Psoas muscle (tissue), 7 donors: ENCODE measurements at regions not wholly inside any gene's neighbourhood (a gene's known extent, or its start where the extent isn't known, plus 50 kb on each side); places are given as distances from the start of the nearest gene placed in this dataset.

Experiments
- ATAC-seq, 4 donors: fragments of 200-7000 bp; cut with Tn5 transposase; one replicate each; pipeline ENCODE4 v1.9.1; 2020; ENCODE audit warnings: moderate library complexity in 3 of 4, mild to moderate bottlenecking in 2 of 4
- DNase-seq, 2 donors: peaks; one replicate each; pipeline ENCODE4 v3.0.0-alpha.2; 2020
- H3K27ac ChIP-seq: fragments of 200-600 bp; one replicate; pipeline ENCODE4 v1.8.0; 2022
- H3K27me3 ChIP-seq, 3 donors: fragments of 200-600 bp in 1 of 3; one replicate each; pipeline versions ENCODE4 v1.6.1 to v1.8.0; 2013 to 2022; ENCODE audit warnings: low read length in 2 of 3, mild to moderate bottlenecking in 2 of 3, moderate library complexity in 1 of 3; ENCODE audit not compliant: insufficient read depth in 3 of 3
- H3K36me3 ChIP-seq, 2 donors: fragments of 200-600 bp in 1 of 2; one replicate each; pipeline versions ENCODE4 v1.6.1 to v1.8.0; 2013 to 2022; ENCODE audit warnings: low read depth in 1 of 2, mild to moderate bottlenecking in 1 of 2, moderate library complexity in 1 of 2; ENCODE audit not compliant: insufficient read depth in 1 of 2
- H3K4me1 ChIP-seq: fragments of 200-600 bp; one replicate; pipeline ENCODE4 v1.8.0; 2022
- H3K4me3 ChIP-seq: fragments of 200-600 bp; one replicate; pipeline ENCODE4 v1.8.0; 2022; ENCODE audit warnings: mild to moderate bottlenecking
- H3K9me3 ChIP-seq: fragments of 200-600 bp; one replicate; pipeline ENCODE4 v1.8.0; 2022
- WGBS, 3 donors: extraction: QIAGEN DNeasy Blood & Tissue Kit; methylation state at CpG; one replicate each; pipeline versions ENCODE4 v1.1.6 to v1.1.7; 2013; 5-methylcytosine and 5-hydroxymethylcytosine counted together
- intact Hi-C, 2 donors: fragments of 100-400 bp; cut with DNase I; formaldehyde crosslinking; loops; one replicate each; pipeline versions ENCODE4 v1.11.0 to v1.14.2; 2022
- TF ChIP-seq, protein P1 (sequence below): fragments of 200-600 bp; IDR thresholded peaks from one replicate; pipeline ENCODE4 v1.8.0; 2022; ENCODE audit warnings: antibody characterized with exemption
- donor health status: healthy with polysubstance abuse.
- donor health status: DM: no; HTN: no; CAD: no; lungs with moderate emphysema.
- donor health status: Bipolar disorder and iron deficiency.
- donor health status: healthy.
- donor health status: DM: yes; HTN: yes; CAD: no.
- donor health status: DM: no; HTN: no; CAD: no.
- donor health status: DM: yes; HTN: yes; CAD: no.

DNA sequence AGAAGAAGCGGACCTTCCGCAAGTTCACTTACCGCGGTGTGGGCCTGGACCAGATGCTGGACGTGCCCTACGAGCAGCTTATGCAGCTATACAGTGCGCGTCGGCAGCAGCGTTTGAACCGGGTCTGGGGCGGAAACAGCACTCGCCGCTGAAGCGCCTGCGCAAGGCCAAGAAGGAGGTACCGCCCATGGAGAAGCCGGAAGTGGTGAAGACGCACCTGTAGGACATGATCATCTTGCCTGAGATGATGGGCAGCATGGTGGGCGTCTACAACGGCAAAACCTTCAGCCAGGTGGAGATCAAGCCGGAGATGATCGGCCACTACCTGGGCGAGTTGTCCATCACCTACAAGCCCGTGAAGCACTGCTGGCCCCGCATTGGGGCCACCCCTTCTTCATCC, 390.4 kb upstream of the MEIS2 start:
- H3K4me1 ChIP-seq = no peaks in the 10 kb centered on the region
- DNase-seq = peak in 1 of 2 donors; percentile 38
- 96 to 97% (median 96%) methylated on average over 26 of the region's 26 CpGs for WGBS, 3 donors
- no peaks in the 10 kb centered on the region for H3K9me3 ChIP-seq
- H3K27me3 ChIP-seq = no peaks in the 10 kb centered on the region
- TF ChIP-seq, protein P1, sequence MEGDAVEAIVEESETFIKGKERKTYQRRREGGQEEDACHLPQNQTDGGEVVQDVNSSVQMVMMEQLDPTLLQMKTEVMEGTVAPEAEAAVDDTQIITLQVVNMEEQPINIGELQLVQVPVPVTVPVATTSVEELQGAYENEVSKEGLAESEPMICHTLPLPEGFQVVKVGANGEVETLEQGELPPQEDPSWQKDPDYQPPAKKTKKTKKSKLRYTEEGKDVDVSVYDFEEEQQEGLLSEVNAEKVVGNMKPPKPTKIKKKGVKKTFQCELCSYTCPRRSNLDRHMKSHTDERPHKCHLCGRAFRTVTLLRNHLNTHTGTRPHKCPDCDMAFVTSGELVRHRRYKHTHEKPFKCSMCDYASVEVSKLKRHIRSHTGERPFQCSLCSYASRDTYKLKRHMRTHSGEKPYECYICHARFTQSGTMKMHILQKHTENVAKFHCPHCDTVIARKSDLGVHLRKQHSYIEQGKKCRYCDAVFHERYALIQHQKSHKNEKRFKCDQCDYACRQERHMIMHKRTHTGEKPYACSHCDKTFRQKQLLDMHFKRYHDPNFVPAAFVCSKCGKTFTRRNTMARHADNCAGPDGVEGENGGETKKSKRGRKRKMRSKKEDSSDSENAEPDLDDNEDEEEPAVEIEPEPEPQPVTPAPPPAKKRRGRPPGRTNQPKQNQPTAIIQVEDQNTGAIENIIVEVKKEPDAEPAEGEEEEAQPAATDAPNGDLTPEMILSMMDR = no peak
- no peak overlapping the region for H3K4me3 ChIP-seq
- no peak overlapping the region for H3K27ac ChIP-seq
- ATAC-seq = no peak
- no peaks in the 10 kb centered on the region for H3K36me3 ChIP-seq
- intact Hi-C loops = no loop called here

DNA sequence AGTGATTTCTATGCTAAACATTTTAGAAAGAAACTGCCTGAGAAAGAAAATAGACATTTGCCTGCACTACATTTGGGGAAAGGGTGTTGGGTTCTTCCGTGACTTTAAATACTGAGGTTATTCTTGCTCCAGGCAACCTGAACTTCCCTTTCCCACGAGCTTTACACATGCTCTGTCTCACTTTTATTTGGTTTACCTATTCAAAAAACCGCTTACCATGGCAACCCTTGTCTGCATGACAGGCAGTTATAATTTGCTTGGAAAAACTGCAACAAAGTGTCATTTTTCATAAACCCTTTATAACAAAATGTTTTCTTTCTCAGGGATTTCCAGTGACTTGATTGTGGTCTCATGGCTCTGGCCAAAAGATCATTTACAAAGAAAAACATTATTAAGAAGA, 416.3 kb upstream of the MEIS2 start:
- no peak for DNase-seq
- TF ChIP-seq, protein P1 = no peak
- Histone ChIP-seq H3K36me3 (no peaks in the 10 kb centered on the region), H3K27me3 (no peaks in the 10 kb centered on the region), H3K9me3 (no peaks in the 10 kb centered on the region), H3K27ac (no peak overlapping the region), H3K4me1 (no peaks in the 10 kb centered on the region), H3K4me3 (no peak overlapping the region)
- intact Hi-C loops = no loop called here
- 60 to 63% (median 62%) methylated on average over 3 of the region's 3 CpGs for WGBS, 3 donors
- ATAC-seq = no peak

DNA sequence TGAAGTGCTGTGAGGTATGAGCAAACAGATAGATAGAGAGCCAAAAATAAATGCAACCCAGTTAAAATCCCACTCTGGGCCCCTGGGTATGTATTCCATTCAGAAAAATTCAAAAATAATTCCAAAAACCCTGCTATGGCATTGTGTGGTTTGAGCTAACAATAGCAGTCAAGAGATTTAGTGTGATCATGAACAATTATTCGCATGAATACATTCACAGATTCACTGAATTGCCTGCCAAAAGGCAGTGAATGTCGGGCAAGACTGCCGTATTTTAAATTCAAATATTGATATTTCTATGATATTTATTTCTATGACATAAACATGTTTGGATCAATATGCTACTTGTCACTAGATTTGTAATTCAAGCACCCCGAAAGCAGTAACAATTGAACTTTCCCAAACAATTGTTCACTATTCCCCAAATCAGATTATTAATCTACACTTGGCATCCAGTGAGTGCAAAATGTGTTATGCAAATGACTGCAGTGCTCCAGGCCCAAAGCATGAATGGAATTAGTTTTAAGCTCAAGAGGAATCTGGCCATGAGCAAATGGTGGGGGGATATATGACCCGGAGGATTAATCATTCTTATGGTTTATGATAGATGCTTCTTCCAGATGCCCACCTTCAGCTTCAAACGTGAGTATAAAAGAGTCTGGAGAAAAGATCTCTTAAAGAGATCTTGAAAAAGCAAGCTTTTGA, 417.0 kb upstream of the MEIS2 start:
- intact Hi-C loops = no loop called here
- no peak overlapping the region for H3K27ac ChIP-seq
- no peaks in the 10 kb centered on the region for H3K27me3 ChIP-seq
- H3K36me3 ChIP-seq = no peaks in the 10 kb centered on the region
- DNase-seq = no peak
- ATAC-seq = no peak
- no peak overlapping the region for H3K4me3 ChIP-seq
- TF ChIP-seq, protein P1 = no peak
- no peaks in the 10 kb centered on the region for H3K9me3 ChIP-seq
- WGBS, 3 donors = 46 to 54% (median 53%) methylated on average over 6 of the region's 6 CpGs
- H3K4me1 ChIP-seq = no peaks in the 10 kb centered on the region

DNA sequence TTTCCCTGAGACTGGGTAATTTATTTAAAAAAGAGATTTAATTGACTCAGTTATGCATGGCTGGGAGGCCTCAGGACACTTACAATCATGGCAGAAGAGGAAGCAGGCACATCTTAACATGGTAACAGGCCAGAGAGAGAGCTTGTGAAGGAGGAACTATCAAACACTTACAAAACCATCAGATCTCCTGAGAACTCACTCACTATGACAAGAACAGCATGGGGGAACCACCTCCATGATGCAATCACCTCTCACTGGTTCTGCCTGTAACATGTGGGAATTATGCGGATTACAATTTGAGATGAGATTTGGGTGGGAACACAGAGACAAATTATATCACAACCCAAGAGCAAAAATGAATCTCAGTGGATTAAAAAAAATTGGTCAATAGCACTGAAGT, 416.0 kb upstream of the TMCO5A start:
- intact Hi-C loops = no loop called here
- 94 to 100% (median 95%) methylated on average over 1 of the region's 1 CpG for WGBS, 3 donors
- H3K9me3 ChIP-seq = no peaks in the 10 kb centered on the region
- no peak overlapping the region for H3K4me3 ChIP-seq
- DNase-seq (no peak), ATAC-seq (no peak)
- no peaks in the 10 kb centered on the region for H3K4me1 ChIP-seq
- TF ChIP-seq, protein P1 = no peak
- no peaks in the 10 kb centered on the region for H3K36me3 ChIP-seq
- H3K27me3 ChIP-seq = no peaks in the 10 kb centered on the region
- H3K27ac ChIP-seq = no peak overlapping the region

DNA sequence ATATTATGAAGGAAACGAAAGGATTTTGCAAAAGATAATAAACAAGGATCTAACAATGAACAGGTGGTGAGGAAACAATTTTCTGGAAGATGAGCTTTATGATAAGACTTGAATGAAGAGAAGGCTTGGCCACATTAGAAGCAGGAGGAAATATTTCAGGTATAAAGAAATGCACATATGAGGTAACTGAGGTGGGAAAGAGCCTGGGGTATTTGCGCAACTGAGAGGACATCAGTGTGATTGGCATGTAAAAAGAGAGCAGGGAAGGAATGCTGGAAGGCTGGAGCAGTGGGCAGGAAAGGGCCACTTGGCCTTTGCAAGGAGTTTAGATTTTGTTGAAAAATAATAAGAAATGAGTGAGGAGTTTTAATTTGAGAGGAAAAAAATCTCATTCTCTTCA, 414.4 kb upstream of the TMCO5A start:
- WGBS, 3 donors = 79 to 89% (median 86%) methylated on average over 2 of the region's 2 CpGs
- Histone ChIP-seq H3K9me3 (no peaks in the 10 kb centered on the region), H3K4me3 (no peak overlapping the region), H3K36me3 (no peaks in the 10 kb centered on the region), H3K27me3 (no peaks in the 10 kb centered on the region), H3K27ac (no peak overlapping the region), H3K4me1 (no peaks in the 10 kb centered on the region)
- TF ChIP-seq, protein P1 = no peak
- intact Hi-C loops = no loop called here
- DNase-seq = no peak
- ATAC-seq = no peak
